Fibroblast of villous mesenchyme (primary cell): ENCODE measurements at regions not wholly inside any gene's neighbourhood (a gene's known extent, or its start where the extent isn't known, plus 50 kb on each side); places are given as distances from the start of the nearest gene placed in this dataset.

Experiments used
- DNase-seq: peaks from one replicate; pipeline ENCODE4 v3.0.0-alpha.2; 2010; ENCODE audit warnings: low read depth
- H3K4me3 ChIP-seq: 2 replicates; pipeline ENCODE4 v1.5.1; 2011; ENCODE audit warnings: low read depth, mild to moderate bottlenecking, low read length
- TF ChIP-seq, protein P1 (sequence below): IDR thresholded peaks from 2 replicates; pipeline ENCODE4 v1.5.1; 2012; ENCODE audit warnings: low read depth, mild to moderate bottlenecking, low read length; ENCODE audit not compliant: insufficient read depth

DNA sequence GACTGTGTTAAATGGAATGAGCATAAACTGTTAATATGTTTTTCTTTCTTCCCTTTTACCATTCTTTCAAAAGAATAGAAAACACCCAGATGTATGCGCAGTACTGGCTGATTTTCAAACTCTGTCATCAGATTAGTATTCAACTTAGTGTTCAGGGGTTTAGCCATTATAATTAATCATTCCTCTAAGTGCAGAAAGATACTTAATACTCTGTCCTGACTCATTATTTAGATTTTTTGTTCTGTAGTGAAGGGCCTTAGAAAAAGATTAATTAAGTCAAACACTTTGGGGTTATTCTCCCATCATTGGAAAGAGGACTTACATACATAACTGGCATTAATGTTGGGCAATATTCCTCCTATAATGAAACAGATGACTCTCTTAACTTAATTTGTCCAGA is 1316.7 kb upstream of the SLC10A2 start:
- H3K4me3 ChIP-seq, result no peak overlapping the region
- TF ChIP-seq, protein P1, sequence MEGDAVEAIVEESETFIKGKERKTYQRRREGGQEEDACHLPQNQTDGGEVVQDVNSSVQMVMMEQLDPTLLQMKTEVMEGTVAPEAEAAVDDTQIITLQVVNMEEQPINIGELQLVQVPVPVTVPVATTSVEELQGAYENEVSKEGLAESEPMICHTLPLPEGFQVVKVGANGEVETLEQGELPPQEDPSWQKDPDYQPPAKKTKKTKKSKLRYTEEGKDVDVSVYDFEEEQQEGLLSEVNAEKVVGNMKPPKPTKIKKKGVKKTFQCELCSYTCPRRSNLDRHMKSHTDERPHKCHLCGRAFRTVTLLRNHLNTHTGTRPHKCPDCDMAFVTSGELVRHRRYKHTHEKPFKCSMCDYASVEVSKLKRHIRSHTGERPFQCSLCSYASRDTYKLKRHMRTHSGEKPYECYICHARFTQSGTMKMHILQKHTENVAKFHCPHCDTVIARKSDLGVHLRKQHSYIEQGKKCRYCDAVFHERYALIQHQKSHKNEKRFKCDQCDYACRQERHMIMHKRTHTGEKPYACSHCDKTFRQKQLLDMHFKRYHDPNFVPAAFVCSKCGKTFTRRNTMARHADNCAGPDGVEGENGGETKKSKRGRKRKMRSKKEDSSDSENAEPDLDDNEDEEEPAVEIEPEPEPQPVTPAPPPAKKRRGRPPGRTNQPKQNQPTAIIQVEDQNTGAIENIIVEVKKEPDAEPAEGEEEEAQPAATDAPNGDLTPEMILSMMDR, result no peak
- peak; percentile 24 for DNase-seq

DNA sequence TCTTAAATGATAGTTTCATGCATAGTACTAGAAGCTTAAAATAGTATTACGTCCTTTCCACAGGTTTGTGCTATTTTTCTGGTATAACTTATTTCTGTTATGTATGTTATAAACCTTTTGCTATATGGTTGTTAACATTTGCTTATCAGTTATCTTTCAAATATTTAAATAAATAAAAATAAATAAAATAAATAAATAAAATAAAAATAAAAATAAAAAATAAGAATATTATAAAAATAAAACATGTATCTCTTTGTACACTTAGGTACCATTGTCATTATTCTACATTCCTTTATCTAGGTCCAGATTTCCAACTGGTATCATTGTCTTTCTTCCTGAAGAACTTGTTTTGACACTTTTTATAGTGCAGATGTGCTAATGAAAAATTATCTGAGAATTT is 1310.4 kb upstream of the SLC10A2 start:
- H3K4me3 ChIP-seq, result no peak overlapping the region
- DNase-seq, result no peak
- TF ChIP-seq, protein P1, result no peak

DNA sequence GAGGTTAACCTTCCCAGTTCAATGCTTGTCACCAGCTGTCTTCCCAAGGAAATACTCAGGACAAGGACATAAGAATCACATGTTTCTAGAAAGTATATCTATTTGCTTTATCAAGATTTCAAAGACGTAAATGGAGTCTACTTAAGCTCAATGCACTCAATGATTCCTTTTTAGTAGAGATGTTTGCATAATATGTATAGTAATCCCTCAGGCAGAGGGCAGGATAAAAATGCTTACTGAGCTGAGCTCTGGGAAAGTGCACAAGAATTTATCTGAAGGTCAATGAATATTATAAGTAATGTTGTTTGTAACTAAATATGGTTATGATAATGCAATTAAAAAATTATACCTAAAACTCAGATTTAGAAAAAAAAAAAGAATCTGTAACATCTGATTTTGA is 1309.4 kb upstream of the SLC10A2 start:
- no peak for DNase-seq
- TF ChIP-seq, protein P1, result no peak
- no peak overlapping the region for H3K4me3 ChIP-seq

DNA sequence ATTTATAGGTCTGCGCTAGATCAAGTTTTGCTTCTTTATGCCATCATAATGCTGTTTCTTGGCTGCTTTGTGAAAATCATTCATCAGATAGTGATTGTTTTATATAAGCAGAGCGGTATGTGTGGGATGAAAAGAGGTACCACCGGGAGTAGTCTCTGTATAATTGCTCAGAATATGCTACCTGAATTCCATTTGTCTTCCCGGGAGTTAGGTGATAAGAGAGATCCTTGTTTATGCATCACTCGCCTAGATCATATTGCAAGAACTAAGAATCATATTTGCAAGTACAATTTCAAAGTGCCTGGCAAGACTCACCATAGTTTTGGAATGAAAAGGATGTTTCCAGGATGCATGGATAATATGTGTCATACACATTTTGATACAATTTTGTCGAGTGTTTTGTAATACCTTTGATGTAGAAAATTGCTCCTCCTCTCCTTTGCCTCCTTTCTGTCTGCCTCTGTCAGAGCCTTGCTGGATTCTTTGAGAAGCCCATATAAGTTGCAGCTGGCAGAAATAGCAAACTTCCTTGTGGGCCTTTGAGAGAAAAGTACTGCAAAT is 1306.0 kb upstream of the SLC10A2 start:
- TF ChIP-seq, protein P1, result no peak
- no peak for DNase-seq
- no peak overlapping the region for H3K4me3 ChIP-seq

DNA sequence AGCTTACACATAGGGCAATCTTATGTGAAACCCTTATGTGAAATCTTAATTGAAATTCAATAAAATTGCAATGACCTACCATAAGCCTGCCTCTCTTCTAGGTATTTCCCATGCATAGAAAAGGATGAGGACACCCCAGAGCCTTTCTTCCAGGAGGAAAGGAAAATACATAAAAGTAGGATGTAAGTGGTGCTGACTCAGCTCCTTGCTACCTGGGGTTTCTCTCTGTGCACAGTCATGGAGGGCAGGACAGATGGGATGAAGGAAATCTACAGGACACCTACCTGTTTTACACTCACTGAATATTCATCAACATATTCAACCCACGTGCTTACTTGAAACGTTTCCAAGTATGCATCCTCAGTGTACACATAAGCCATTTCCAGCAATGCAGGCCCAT is 1299.2 kb upstream of the SLC10A2 start:
- H3K4me3 ChIP-seq, result no peak overlapping the region
- TF ChIP-seq, protein P1, result no peak
- DNase-seq, result no peak

DNA sequence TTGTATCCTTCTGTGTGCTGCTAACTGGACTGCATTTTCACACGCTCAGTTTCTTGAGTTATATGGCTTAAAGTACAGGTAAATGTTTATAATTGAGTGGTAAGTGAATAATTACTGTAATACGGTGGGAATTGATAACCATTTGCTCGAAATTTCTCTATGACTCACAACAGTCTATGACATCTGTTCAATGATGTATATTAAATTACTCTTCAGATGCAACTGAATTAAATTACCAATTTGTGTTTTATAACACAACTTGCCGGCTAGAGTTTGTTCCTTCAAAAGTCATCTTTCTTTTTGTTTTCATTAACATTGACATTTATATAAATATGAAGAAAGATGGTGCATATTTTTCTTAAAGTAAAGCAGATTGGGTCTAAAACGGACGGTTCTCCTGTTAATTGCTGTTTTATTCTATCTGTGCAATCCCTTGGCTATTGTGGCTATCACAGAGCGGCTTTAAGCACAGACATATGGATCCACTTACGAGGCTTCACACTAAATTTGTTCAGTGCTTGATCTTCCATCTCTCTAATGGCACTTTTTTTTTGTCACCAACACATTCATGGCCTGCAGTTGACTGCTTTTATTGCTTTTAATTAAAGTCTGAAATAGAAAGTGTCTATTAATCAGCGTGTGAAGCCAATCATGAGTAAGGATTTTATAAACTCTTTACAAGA is 1291.6 kb upstream of the SLC10A2 start:
- TF ChIP-seq, protein P1, result no peak
- DNase-seq, result no peak
- H3K4me3 ChIP-seq, result no peak overlapping the region

DNA sequence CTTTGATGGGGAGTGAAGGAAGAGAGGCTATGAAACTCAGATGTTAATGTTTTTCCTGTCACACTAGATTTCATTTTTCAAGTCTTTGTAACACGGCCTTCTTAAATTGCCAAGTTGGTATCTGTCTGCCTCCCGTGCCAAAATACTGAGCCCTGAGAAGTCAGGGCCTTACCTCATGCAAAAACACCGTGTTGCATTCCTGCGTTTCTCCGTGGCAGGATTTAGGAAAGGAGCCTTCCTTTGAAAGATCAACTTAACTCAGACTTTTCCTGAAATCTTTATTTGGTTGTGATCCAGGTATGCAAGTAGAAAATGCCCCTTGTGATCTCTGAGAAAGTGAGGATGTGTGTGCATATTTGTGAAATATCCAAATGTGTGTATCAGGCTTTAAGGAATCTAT is 1291.0 kb upstream of the SLC10A2 start:
- TF ChIP-seq, protein P1, result no peak
- peak; percentile 0 for DNase-seq
- no peak overlapping the region for H3K4me3 ChIP-seq
